Subcutaneous abdominal adipose tissue (tissue), 5 donors: ENCODE measurements at regions not wholly inside any gene's neighbourhood (a gene's known extent, or its start where the extent isn't known, plus 50 kb on each side); places are given as distances from the start of the nearest gene placed in this dataset.

ENCODE experiments used
- H3K27ac ChIP-seq: one replicate; pipeline ENCODE4 v1.7.0; 2013; ENCODE audit warnings: low read depth, mild to moderate bottlenecking, inconsistent platforms, low read length, moderate library complexity
- H3K27me3 ChIP-seq, 5 donors: one replicate each; pipeline ENCODE4 v1.7.0; 2013; ENCODE audit warnings: low read length in 5 of 5, inconsistent platforms in 1 of 5; ENCODE audit not compliant: control insufficient read depth in 5 of 5, insufficient read depth in 4 of 5
- H3K36me3 ChIP-seq, 5 donors: one replicate each; pipeline ENCODE4 v1.7.0; 2013; ENCODE audit warnings: low read length in 5 of 5; ENCODE audit not compliant: control insufficient read depth in 5 of 5, insufficient read depth in 5 of 5
- H3K4me1 ChIP-seq, 5 donors: one replicate each; pipeline ENCODE4 v1.7.0; 2013; ENCODE audit warnings: low read length in 5 of 5, mild to moderate bottlenecking in 3 of 5, moderate library complexity in 1 of 5; ENCODE audit not compliant: control insufficient read depth in 5 of 5, insufficient read depth in 5 of 5
- H3K4me3 ChIP-seq, 5 donors: one replicate each; pipeline ENCODE4 v1.7.0; 2013; ENCODE audit warnings: low read length in 5 of 5, low read depth in 1 of 5
- H3K9ac ChIP-seq, 5 donors: one replicate each; pipeline ENCODE4 v1.7.0; 2013; ENCODE audit warnings: low read length in 5 of 5, mild to moderate bottlenecking in 4 of 5, moderate library complexity in 3 of 5
- H3K9me3 ChIP-seq, 5 donors: one replicate each; pipeline ENCODE4 v1.7.0; 2013; ENCODE audit warnings: low read length in 5 of 5; ENCODE audit not compliant: control insufficient read depth in 5 of 5
- donor health status: healthy.
- donor health status: healthy.
- donor health status: healthy.
- donor health status: healthy.
- donor health status: healthy.

GRCh38 chr2:239495791-239496233, 95.0 kb upstream of the HDAC4 start:
- Histone ChIP-seq H3K27ac (no peak overlapping the region), H3K4me1 (peaks cover 7 to 25% (median 21%) of the 10 kb centered on the region in 5 donors), H3K4me3 (no peak overlapping the region), H3K9ac (no peak overlapping the region), H3K36me3 (no peaks in the 10 kb centered on the region), H3K9me3 (no peaks in the 10 kb centered on the region), H3K27me3 (peaks cover 0 to 34% (median 20%) of the 10 kb centered on the region in 5 donors)

DNA sequence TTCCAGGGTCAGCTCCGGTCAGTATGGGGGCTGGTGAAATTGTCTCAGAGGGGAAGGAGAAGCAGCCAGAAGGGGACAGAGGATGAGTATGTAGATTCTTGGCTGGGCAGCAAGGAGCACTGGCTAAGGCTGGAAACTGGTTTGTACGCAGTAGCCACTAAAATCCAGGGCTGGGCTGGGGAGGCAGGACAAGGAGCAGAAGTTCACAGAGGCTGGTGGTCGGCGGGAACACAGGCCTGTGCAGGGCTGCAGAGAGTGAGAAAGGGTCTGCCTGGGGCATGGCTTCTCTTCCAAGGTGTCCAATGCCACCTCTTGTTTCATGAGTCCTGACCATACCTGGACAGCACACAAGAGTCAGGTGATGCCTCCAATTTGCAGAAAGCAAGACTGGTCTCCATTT, 94.4 kb upstream of the HDAC4 start:
- Histone ChIP-seq H3K4me3 (no peak overlapping the region), H3K36me3 (no peaks in the 10 kb centered on the region), H3K4me1 (peaks cover 6 to 19% (median 16%) of the 10 kb centered on the region in 5 donors), H3K9me3 (no peaks in the 10 kb centered on the region), H3K27me3 (peaks cover 0 to 31% (median 16%) of the 10 kb centered on the region in 5 donors), H3K9ac (no peak overlapping the region), H3K27ac (no peak overlapping the region)

- H3K9me3 ChIP-seq = no peaks in the 10 kb centered on the region
- peaks cover 0 to 31% (median 16%) of the 10 kb centered on the region in 5 donors for H3K27me3 ChIP-seq
- H3K4me1 ChIP-seq = peaks cover 6 to 13% (median 12%) of the 10 kb centered on the region in 5 donors
- H3K4me3 ChIP-seq = no peak overlapping the region
- H3K27ac ChIP-seq = no peak overlapping the region
- no peak overlapping the region for H3K9ac ChIP-seq
- no peaks in the 10 kb centered on the region for H3K36me3 ChIP-seq
Observed at GRCh38 chr2:239494578-239494977, 93.8 kb upstream of the HDAC4 start.

- H3K4me3 ChIP-seq = no peak overlapping the region
- H3K9ac ChIP-seq = no peak overlapping the region
- no peaks in the 10 kb centered on the region for H3K36me3 ChIP-seq
- H3K9me3 ChIP-seq = no peaks in the 10 kb centered on the region
- H3K27me3 ChIP-seq = peaks cover 0 to 8% (median under 1%) of the 10 kb centered on the region in 5 donors
- H3K4me1 ChIP-seq = no peaks in the 10 kb centered on the region
- no peak overlapping the region for H3K27ac ChIP-seq
Observed at GRCh38 chr2:239489481-239489880, 88.7 kb upstream of the HDAC4 start.

DNA sequence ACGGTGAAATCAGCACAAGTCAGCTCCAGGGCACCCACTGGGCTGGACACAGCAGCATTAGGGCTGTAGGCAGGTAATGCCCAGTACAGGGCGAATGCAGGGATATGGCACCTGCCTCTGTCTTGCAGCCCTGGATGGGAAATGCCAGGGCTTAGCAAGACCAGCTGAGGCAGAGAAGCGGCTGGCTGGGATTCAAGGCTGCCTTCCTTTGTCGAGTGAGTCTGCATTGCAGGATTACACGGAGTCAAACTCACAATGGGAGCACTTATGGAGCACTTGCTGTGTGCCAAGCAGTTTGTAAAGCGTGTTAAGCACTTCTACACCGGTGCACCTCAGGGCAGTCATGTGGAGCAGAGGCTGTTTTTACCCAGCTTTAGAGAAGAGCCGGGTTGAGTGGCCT, 87.3 kb upstream of the HDAC4 start:
- H3K36me3 ChIP-seq = no peaks in the 10 kb centered on the region
- H3K27ac ChIP-seq = no peak overlapping the region
- H3K9me3 ChIP-seq = no peaks in the 10 kb centered on the region
- H3K9ac ChIP-seq = no peak overlapping the region
- H3K27me3 ChIP-seq = peaks cover 0 to 12% (median 8%) of the 10 kb centered on the region in 5 donors
- H3K4me1 ChIP-seq = peaks cover 0 to 1% (median 0%) of the 10 kb centered on the region in 5 donors
- no peak overlapping the region for H3K4me3 ChIP-seq

DNA sequence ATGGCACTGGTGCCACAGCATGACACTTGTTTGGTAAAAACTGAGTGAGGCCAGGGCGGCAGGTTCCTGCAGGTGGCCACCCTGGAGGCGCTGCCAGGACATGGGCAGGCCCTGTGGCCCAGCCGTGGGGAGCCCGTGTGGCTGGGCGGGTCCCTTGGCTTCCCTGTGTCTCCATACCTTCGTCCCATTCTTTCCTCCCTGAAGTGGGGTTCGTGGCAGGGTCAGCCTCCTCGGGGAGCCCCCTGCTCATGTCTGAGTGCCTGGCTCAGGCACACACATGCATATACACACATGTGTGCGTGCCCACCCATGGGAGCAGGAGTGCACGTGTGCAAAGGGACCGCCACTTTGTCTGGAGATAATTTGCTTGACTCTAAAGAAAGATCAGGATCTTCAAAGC, 86.5 kb upstream of the HDAC4 start:
- no peaks in the 10 kb centered on the region for H3K9me3 ChIP-seq

DNA sequence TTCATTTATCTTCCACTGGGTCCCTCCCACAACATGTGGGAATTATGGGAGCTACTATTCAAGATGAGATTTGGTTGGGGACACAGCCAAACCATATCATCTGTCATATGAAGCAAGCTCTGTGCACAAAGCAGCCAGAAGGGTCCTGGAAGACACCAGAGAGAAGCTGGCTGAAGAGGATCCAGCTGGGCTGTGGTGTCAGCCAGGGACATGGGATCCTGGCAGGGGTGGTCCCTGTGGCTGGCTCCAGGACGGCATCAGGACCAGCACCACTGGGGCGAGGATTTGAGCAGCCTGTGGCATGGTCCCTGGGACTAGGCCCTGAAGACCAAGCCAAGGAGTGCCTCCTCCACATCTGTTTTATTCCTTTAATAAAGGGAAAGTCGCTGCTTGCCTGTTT, 84.8 kb upstream of the HDAC4 start:
- Histone ChIP-seq H3K36me3 (no peaks in the 10 kb centered on the region), H3K9ac (no peak overlapping the region), H3K4me1 (peaks cover 0 to 6% (median 5%) of the 10 kb centered on the region in 5 donors), H3K9me3 (no peaks in the 10 kb centered on the region), H3K27ac (no peak overlapping the region), H3K4me3 (no peak overlapping the region), H3K27me3 (peaks cover 0 to 14% (median 8%) of the 10 kb centered on the region in 5 donors)

More for the DNA sequence above, 86.5 kb upstream of the HDAC4 start:
- no peak overlapping the region for H3K4me3 ChIP-seq
- H3K27ac ChIP-seq = no peak overlapping the region
- no peak overlapping the region for H3K9ac ChIP-seq
- H3K27me3 ChIP-seq = peaks cover 0 to 14% (median 12%) of the 10 kb centered on the region in 5 donors
- H3K4me1 ChIP-seq = peaks cover 0 to 6% (median 5%) of the 10 kb centered on the region in 5 donors
- no peaks in the 10 kb centered on the region for H3K36me3 ChIP-seq

DNA sequence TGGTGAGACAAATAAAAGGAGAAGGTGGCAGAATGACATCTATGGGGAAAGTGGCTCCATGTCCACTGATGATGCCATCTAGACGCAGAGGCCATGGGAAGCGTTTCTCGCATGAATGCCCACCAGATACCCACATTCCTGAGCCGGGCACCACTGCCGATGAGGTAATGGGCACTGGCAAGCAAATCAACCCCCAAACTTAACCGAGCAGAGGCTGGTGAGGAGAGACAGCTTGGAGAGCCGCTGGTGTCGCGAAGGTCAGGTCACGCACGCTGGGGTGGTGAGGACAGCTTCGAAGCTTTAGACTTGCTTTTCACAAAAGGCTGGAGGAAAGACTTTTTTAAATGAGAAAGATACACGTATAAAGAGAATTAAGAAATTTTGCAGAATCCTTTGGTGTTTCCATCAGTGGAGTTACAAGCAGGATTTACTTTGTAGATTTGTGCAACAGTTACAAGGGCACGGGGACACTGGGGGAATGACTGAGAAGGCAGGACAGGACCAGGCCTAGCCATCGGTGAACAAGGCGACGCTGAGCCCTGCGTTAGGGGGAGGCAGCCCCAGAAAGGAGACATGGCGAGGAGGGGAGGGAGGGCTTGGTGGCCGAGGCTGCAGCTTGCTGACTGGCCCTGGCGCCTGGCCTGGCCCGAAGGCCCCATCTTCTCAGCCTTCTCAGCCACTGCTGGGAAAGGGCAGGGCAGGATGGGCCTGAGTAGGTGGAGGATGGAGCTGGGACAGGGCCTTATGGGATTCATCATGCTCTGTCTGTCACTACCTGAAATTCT, 83.9 kb upstream of the HDAC4 start:
- no peaks in the 10 kb centered on the region for H3K9me3 ChIP-seq
- H3K27me3 ChIP-seq = peaks cover 0 to 14% (median 8%) of the 10 kb centered on the region in 5 donors
- H3K4me1 ChIP-seq = peaks cover 0 to 6% (median 5%) of the 10 kb centered on the region in 5 donors
- no peak overlapping the region for H3K9ac ChIP-seq
- H3K27ac ChIP-seq = no peak overlapping the region
- no peaks in the 10 kb centered on the region for H3K36me3 ChIP-seq
- H3K4me3 ChIP-seq = no peak overlapping the region

GRCh38 chr2:239482778-239483712, 82.2 kb upstream of the HDAC4 start:
- no peak overlapping the region for H3K4me3 ChIP-seq
- H3K27me3 ChIP-seq = peaks cover 0 to 12% (median 8%) of the 10 kb centered on the region in 5 donors
- H3K9ac ChIP-seq = no peak overlapping the region
- no peaks in the 10 kb centered on the region for H3K9me3 ChIP-seq
- no peaks in the 10 kb centered on the region for H3K36me3 ChIP-seq
- no peak overlapping the region for H3K27ac ChIP-seq
- peaks cover 0 to 6% (median 5%) of the 10 kb centered on the region in 5 donors for H3K4me1 ChIP-seq
